ENCODE measurements at regions not wholly inside any gene's neighbourhood (a gene's known extent, or its start where the extent isn't known, plus 50 kb on each side); places are given as distances from the start of the nearest gene placed in this dataset.
A peak's percentile ranks its signal among the peaks of the same experiment; 100 is the strongest.

GRCh38 chr4:181162266-181162665, 1080.9 kb upstream of the TENM3 start:
- intact Hi-C loops (cut with micrococcal nuclease; ENCODE audit: unreplicated experiment), result no loop called here
- H3K4me1 ChIP-seq (ENCODE audit: insufficient read depth, low read length), result no peaks in the 10 kb centered on the region
- no peak for ATAC-seq
- H3K79me2 ChIP-seq (ENCODE audit: insufficient read depth, low read length), result no peaks in the 10 kb centered on the region
- no peaks in the 10 kb centered on the region for H3K36me3 ChIP-seq (replicated peaks in 1 of 2; ENCODE audit: control insufficient read depth in 1 of 2, insufficient read depth in 2 of 2, low read length in 2 of 2)
- FAIRE-seq, result no peak
- BruUV-seq (replicated peaks), result no TSS peak
- CTCF ChIA-PET (ENCODE audit: low intra/inter-chr PET ratio, low total read pairs), result no interaction called here
- no peaks in the 10 kb centered on the region for H3K9me3 ChIP-seq (ENCODE audit: low read length)
- no peak for TF ChIP-seq HINFP (CRISPR knock-in tag; IDR thresholded peaks at IDR 0.05; ENCODE audit: low read depth)
- TF ChIP-seq MAFF (IDR thresholded peaks at IDR 0.05; ENCODE audit: low read depth, low read length), result peak; percentile 58; the same call in 1 of the 2 replicates
- peak; percentile 47 to 71; a peak in 3 of 4 replicates for TF ChIP-seq MAFK (conservative IDR thresholded peaks at IDR 0.05 in 1 of 2, IDR thresholded peaks at IDR 0.05 in 1 of 2; ENCODE audit: low read length in 2 of 2)
- no peak for TF ChIP-seq HNRNPK (IDR thresholded peaks at IDR 0.05; ENCODE audit: low read depth, low read length, poor library complexity, severe bottlenecking)
- in situ Hi-C loops (cut with HindIII; ENCODE audit: extremely low pct_ligation_motif_present, low pct_unique_long_range_greater_than_20kb), result no loop called here
- 3% methylated on average over 2 of the region's 2 CpGs for WGBS (ENCODE audit: low lambda C conversion rate)
- 0 out of 5 replicates have a peak, but pooled peaks cover 0 to 6% of the 10 kb centered on the region in 2 experiments for H3K27me3 ChIP-seq (ENCODE audit: control insufficient read depth in 1 of 2, insufficient read depth in 2 of 2, low read length in 2 of 2)
- H4K20me1 ChIP-seq (ENCODE audit: insufficient read depth, low read length), result no peaks in the 10 kb centered on the region
- no peak for DNase-seq (ENCODE audit: low spot score)
- no peak overlapping the region for H3K4me3 ChIP-seq (replicated peaks in 1 of 3; ENCODE audit: insufficient read depth in 1 of 3, low read depth in 2 of 3, low read length in 3 of 3)
- POLR2A ChIA-PET, result no interaction called here
- H3K9ac ChIP-seq (ENCODE audit: insufficient read depth, low read depth, low read length), result no peak overlapping the region
- no peak overlapping the region for H3K4me2 ChIP-seq (ENCODE audit: low read depth, low read length)
- H3K27ac ChIP-seq (ENCODE audit: extremely low read length, insufficient read depth, low read length), result no peak overlapping the region
- no peak overlapping the region for H2AFZ ChIP-seq (ENCODE audit: low read length)

GRCh38 chr4:181162676-181163075, 1080.5 kb upstream of the TENM3 start:
- FAIRE-seq (no peak), DNase-seq (ENCODE audit: low spot score) (no peak), ATAC-seq (no peak)
- BruUV-seq (replicated peaks), result no TSS peak
- Histone ChIP-seq H3K79me2 (ENCODE audit: insufficient read depth, low read length) (no peaks in the 10 kb centered on the region), H3K4me1 (ENCODE audit: insufficient read depth, low read length) (no peaks in the 10 kb centered on the region), H3K27me3 (ENCODE audit: control insufficient read depth in 1 of 2, insufficient read depth in 2 of 2, low read length in 2 of 2) (0 out of 5 replicates have a peak, but pooled peaks cover 0 to 6% of the 10 kb centered on the region in 2 experiments), H3K4me2 (ENCODE audit: low read depth, low read length) (no peak overlapping the region), H3K4me3 (replicated peaks in 1 of 3; ENCODE audit: insufficient read depth in 1 of 3, low read depth in 2 of 3, low read length in 3 of 3) (no peak overlapping the region), H3K27ac (ENCODE audit: extremely low read length, insufficient read depth, low read length) (no peak overlapping the region), H4K20me1 (ENCODE audit: insufficient read depth, low read length) (no peaks in the 10 kb centered on the region), H2AFZ (ENCODE audit: low read length) (no peak overlapping the region), H3K9ac (ENCODE audit: insufficient read depth, low read depth, low read length) (no peak overlapping the region), H3K36me3 (replicated peaks in 1 of 2; ENCODE audit: control insufficient read depth in 1 of 2, insufficient read depth in 2 of 2, low read length in 2 of 2) (no peaks in the 10 kb centered on the region), H3K9me3 (ENCODE audit: low read length) (no peaks in the 10 kb centered on the region)
- in situ Hi-C loops (cut with HindIII; ENCODE audit: extremely low pct_ligation_motif_present, low pct_unique_long_range_greater_than_20kb), result no loop called here
- ChIA-PET CTCF (ENCODE audit: low intra/inter-chr PET ratio, low total read pairs) (no interaction called here), POLR2A (no interaction called here)
- intact Hi-C loops (cut with micrococcal nuclease; ENCODE audit: unreplicated experiment), result no loop called here
- WGBS (ENCODE audit: low lambda C conversion rate), result 28% methylated on average over 6 of the region's 6 CpGs
- TF ChIP-seq HNRNPL (IDR thresholded peaks at IDR 0.05; ENCODE audit: low read depth, low read length), result no peak

Data from HepG2 (cell line).